Liver (tissue), 7 donors: ENCODE measurements at regions not wholly inside any gene's neighbourhood (a gene's known extent, or its start where the extent isn't known, plus 50 kb on each side); places are given as distances from the start of the nearest gene placed in this dataset.

Experiments used
- DNase-seq: peaks from one replicate; pipeline ENCODE4 v3.0.0-alpha.2; 2017; ENCODE audit warnings: low spot score
- H3K27ac ChIP-seq, 2 donors: one replicate each; pipeline ENCODE4 v1.7.0; 2013; ENCODE audit warnings: inconsistent platforms in 2 of 2, low read length in 2 of 2, control low read depth in 1 of 2, low read depth in 1 of 2, mild to moderate bottlenecking in 1 of 2
- H3K27me3 ChIP-seq, 4 donors: one replicate each; pipeline versions ENCODE4 v1.6.1 to v1.7.0; 2013; ENCODE audit warnings: low read length in 3 of 4, inconsistent platforms in 1 of 4, mild to moderate bottlenecking in 1 of 4, moderate library complexity in 1 of 4; ENCODE audit not compliant: control insufficient read depth in 4 of 4, insufficient read depth in 4 of 4
- H3K36me3 ChIP-seq, 4 donors: one replicate each; pipeline versions ENCODE4 v1.6.1 to v1.7.0; 2013; ENCODE audit warnings: low read length in 3 of 4, mild to moderate bottlenecking in 3 of 4, low read depth in 1 of 4, moderate library complexity in 1 of 4; ENCODE audit not compliant: control insufficient read depth in 4 of 4, insufficient read depth in 3 of 4
- H3K4me1 ChIP-seq, 4 donors: one replicate each; pipeline versions ENCODE4 v1.6.1 to v1.7.0; 2013; ENCODE audit warnings: low read length in 3 of 4, mild to moderate bottlenecking in 3 of 4, moderate library complexity in 1 of 4; ENCODE audit not compliant: control insufficient read depth in 4 of 4, insufficient read depth in 4 of 4
- H3K4me3 ChIP-seq, 3 donors: one replicate each; pipeline versions ENCODE4 v1.6.1 to v1.7.0; 2013; ENCODE audit warnings: low read length in 3 of 3, control low read depth in 1 of 3, low read depth in 1 of 3, mild to moderate bottlenecking in 1 of 3
- H3K9ac ChIP-seq, 2 donors: one replicate each; pipeline ENCODE4 v1.7.0; 2013; ENCODE audit warnings: low read length in 2 of 2, mild to moderate bottlenecking in 2 of 2, moderate library complexity in 2 of 2, control low read depth in 1 of 2, low read depth in 1 of 2
- H3K9me3 ChIP-seq, 4 donors: one replicate each; pipeline versions ENCODE4 v1.6.1 to v1.7.0; 2013; ENCODE audit warnings: low read length in 3 of 4; ENCODE audit not compliant: control insufficient read depth in 4 of 4
- ATF3 ChIP-seq: IDR thresholded peaks from 2 replicates; pipeline ENCODE4 v1.6.1; 2016; ENCODE audit warnings: antibody characterized with exemption
- FOXA1 ChIP-seq: IDR thresholded peaks from 2 replicates; pipeline ENCODE4 v1.6.1; 2016; ENCODE audit warnings: antibody characterized with exemption
- FOXA2 ChIP-seq: IDR thresholded peaks from 2 replicates; pipeline ENCODE4 v1.6.1; 2016; ENCODE audit warnings: antibody characterized with exemption
- GABPA ChIP-seq, 2 donors: IDR thresholded peaks in 1 of 2; conservative IDR thresholded peaks in 1 of 2; 2 replicates each; pipeline ENCODE4 v1.6.1; 2016; ENCODE audit warnings: antibody characterized with exemption in 2 of 2, mild to moderate bottlenecking in 1 of 2, moderate library complexity in 1 of 2
- HNF4A ChIP-seq, 2 donors: conservative IDR thresholded peaks; 2 replicates each; pipeline ENCODE4 v1.6.1; 2016; ENCODE audit warnings: antibody characterized with exemption in 2 of 2, mild to moderate bottlenecking in 2 of 2
- HNF4G ChIP-seq: IDR thresholded peaks from 2 replicates; pipeline ENCODE4 v1.6.1; 2016; ENCODE audit warnings: antibody characterized with exemption
- MAX ChIP-seq: IDR thresholded peaks from 2 replicates; pipeline ENCODE4 v1.6.1; 2016; ENCODE audit warnings: antibody characterized with exemption
- NR2F2 ChIP-seq: IDR thresholded peaks from 2 replicates; pipeline ENCODE4 v1.6.1; 2016; ENCODE audit warnings: antibody characterized with exemption
- RAD21 ChIP-seq, 2 donors: IDR thresholded peaks; 2 replicates each; pipeline ENCODE4 v1.6.1; 2016; ENCODE audit warnings: antibody characterized with exemption in 2 of 2, mild to moderate bottlenecking in 2 of 2
- RXRA ChIP-seq, 2 donors: IDR thresholded peaks; 2 replicates each; pipeline ENCODE4 v1.6.1; 2017 to 2018; ENCODE audit warnings: antibody characterized with exemption in 2 of 2, mild to moderate bottlenecking in 1 of 2
- SP1 ChIP-seq: IDR thresholded peaks from 2 replicates; pipeline ENCODE4 v1.6.1; 2018; ENCODE audit warnings: antibody characterized with exemption, mild to moderate bottlenecking
- TAF1 ChIP-seq: conservative IDR thresholded peaks from 2 replicates; pipeline ENCODE4 v1.6.1; 2016; ENCODE audit warnings: antibody characterized with exemption, mild to moderate bottlenecking
- YY1 ChIP-seq: IDR thresholded peaks from 2 replicates; pipeline ENCODE4 v1.6.1; 2016; ENCODE audit warnings: antibody characterized with exemption, mild to moderate bottlenecking
- WGBS: extraction: QIAGEN DNeasy Blood & Tissue Kit; methylation state at CpG from one replicate; pipeline ENCODE4 v1.1.7; 2013; 5-methylcytosine and 5-hydroxymethylcytosine counted together
- TF ChIP-seq, protein P1 (sequence below): IDR thresholded peaks from 2 replicates; pipeline ENCODE4 v1.6.1; 2016; ENCODE audit warnings: antibody characterized with exemption, mild to moderate bottlenecking
- TF ChIP-seq, protein P2 (sequence below): IDR thresholded peaks from 2 replicates; pipeline ENCODE4 v1.6.1; 2016; ENCODE audit warnings: antibody characterized with exemption
- donor health status: healthy.
- donor health status: healthy.
- donor health status: healthy.
- donor health status: healthy.

DNA sequence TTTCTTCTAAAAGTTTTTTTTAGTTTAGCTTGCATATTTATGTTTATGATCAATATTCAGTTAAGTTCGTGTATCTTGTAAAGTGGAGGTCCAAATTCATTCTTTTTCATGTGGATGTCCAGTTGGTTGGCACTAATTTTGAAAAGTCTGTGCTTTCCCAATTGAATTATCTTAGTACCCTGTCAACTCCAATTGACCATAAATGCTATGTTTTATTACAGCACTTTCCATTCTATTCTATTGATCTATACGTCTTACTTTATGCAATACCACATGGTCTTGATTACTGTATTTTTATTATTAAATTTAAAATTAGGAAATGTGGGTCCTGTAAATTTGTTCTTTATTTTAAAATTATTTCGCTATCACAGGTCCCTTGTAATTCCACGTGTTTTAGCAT is 837.6 kb upstream of the SLC10A2 start:
- no peaks in the 10 kb centered on the region for H3K4me1 ChIP-seq
- no peak overlapping the region for H3K4me3 ChIP-seq

DNA sequence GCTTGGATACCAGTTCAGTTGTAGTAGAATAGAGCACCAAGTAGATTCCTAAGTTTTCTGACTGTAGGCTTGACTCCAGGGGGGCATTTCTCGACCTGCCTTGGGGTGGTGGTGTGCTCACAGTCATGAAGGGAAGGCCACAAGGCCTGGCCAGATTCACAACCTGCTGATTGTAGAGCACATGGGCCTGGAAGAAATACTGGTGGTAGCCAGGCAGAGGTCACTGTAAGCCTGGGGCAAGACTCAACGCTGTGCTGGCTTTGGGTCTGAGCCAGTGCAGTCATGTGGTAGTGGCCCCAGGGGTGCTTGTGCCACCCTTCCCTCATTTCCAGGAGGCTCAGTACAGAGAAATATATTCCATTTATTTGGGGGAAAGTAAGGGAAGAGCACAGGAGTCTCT is 832.3 kb upstream of the SLC10A2 start:
- Histone ChIP-seq H3K9me3 (peaks cover 0 to 3% (median 0%) of the 10 kb centered on the region in 4 donors), H3K4me1 (no peaks in the 10 kb centered on the region), H3K27ac (no peak overlapping the region), H3K27me3 (peaks cover 0 to 4% (median 0%) of the 10 kb centered on the region in 4 donors), H3K9ac (no peak overlapping the region), H3K4me3 (no peak overlapping the region), H3K36me3 (no peaks in the 10 kb centered on the region)
- TF ChIP-seq TAF1, result no peak
- TF ChIP-seq HNF4G, result no peak
- no peak for TF ChIP-seq RXRA (IDR thresholded peaks at IDR 0.05)
- TF ChIP-seq, protein P1, sequence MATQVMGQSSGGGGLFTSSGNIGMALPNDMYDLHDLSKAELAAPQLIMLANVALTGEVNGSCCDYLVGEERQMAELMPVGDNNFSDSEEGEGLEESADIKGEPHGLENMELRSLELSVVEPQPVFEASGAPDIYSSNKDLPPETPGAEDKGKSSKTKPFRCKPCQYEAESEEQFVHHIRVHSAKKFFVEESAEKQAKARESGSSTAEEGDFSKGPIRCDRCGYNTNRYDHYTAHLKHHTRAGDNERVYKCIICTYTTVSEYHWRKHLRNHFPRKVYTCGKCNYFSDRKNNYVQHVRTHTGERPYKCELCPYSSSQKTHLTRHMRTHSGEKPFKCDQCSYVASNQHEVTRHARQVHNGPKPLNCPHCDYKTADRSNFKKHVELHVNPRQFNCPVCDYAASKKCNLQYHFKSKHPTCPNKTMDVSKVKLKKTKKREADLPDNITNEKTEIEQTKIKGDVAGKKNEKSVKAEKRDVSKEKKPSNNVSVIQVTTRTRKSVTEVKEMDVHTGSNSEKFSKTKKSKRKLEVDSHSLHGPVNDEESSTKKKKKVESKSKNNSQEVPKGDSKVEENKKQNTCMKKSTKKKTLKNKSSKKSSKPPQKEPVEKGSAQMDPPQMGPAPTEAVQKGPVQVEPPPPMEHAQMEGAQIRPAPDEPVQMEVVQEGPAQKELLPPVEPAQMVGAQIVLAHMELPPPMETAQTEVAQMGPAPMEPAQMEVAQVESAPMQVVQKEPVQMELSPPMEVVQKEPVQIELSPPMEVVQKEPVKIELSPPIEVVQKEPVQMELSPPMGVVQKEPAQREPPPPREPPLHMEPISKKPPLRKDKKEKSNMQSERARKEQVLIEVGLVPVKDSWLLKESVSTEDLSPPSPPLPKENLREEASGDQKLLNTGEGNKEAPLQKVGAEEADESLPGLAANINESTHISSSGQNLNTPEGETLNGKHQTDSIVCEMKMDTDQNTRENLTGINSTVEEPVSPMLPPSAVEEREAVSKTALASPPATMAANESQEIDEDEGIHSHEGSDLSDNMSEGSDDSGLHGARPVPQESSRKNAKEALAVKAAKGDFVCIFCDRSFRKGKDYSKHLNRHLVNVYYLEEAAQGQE, result no peak
- no peak for TF ChIP-seq MAX
- DNase-seq, result no peak
- 73% methylated on average over 2 of the region's 2 CpGs for WGBS

More for the DNA sequence above, 837.6 kb upstream of the SLC10A2 start:
- Histone ChIP-seq H3K36me3 (no peaks in the 10 kb centered on the region), H3K27me3 (no peaks in the 10 kb centered on the region), H3K27ac (no peak overlapping the region), H3K9ac (no peak overlapping the region), H3K9me3 (no peaks in the 10 kb centered on the region)
- WGBS, result 64% methylated on average over 4 of the region's 4 CpGs
- DNase-seq, result no peak
- TF ChIP-seq RXRA (IDR thresholded peaks at IDR 0.05), result no peak
- no peak for TF ChIP-seq FOXA1
- no peak for TF ChIP-seq MAX
- TF ChIP-seq, protein P1, result no peak
- no peak for TF ChIP-seq HNF4A (conservative IDR thresholded peaks at IDR 0.05)
- no peak for TF ChIP-seq GABPA (IDR thresholded peaks at IDR 0.05 in 1 of 2, conservative IDR thresholded peaks at IDR 0.05 in 1 of 2)
- TF ChIP-seq SP1, result no peak
- TF ChIP-seq, protein P2, sequence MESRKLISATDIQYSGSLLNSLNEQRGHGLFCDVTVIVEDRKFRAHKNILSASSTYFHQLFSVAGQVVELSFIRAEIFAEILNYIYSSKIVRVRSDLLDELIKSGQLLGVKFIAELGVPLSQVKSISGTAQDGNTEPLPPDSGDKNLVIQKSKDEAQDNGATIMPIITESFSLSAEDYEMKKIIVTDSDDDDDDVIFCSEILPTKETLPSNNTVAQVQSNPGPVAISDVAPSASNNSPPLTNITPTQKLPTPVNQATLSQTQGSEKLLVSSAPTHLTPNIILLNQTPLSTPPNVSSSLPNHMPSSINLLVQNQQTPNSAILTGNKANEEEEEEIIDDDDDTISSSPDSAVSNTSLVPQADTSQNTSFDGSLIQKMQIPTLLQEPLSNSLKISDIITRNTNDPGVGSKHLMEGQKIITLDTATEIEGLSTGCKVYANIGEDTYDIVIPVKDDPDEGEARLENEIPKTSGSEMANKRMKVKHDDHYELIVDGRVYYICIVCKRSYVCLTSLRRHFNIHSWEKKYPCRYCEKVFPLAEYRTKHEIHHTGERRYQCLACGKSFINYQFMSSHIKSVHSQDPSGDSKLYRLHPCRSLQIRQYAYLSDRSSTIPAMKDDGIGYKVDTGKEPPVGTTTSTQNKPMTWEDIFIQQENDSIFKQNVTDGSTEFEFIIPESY, result no peak
- TF ChIP-seq FOXA2, result no peak
- no peak for TF ChIP-seq NR2F2
- TF ChIP-seq YY1, result no peak
- no peak for TF ChIP-seq ATF3
- TF ChIP-seq TAF1, result no peak
- no peak for TF ChIP-seq RAD21 (IDR thresholded peaks at IDR 0.05)
